Central memory CD8-positive, alpha-beta T cell (primary cell): ENCODE measurements at regions not wholly inside any gene's neighbourhood (a gene's known extent, or its start where the extent isn't known, plus 50 kb on each side); places are given as distances from the start of the nearest gene placed in this dataset.
"Not testable (repeated sequence)": the region's sequence is repeated elsewhere in the genome, so short reads cannot be mapped to it uniquely, and the experiment has no call there.

Experiments
- ATAC-seq: fragments of 150-1000 bp; cut with Tn5 transposase; replicated peaks from 2 replicates; pipeline ENCODE4 v1.10.0; 2022; ENCODE audit warnings: mild to moderate bottlenecking, moderate FRiP score, moderate number of reproducible peaks; ENCODE audit not compliant: poor library complexity, severe bottlenecking; ENCODE audit errors: extremely low read depth
- DNase-seq, 2 donors: peaks; one replicate each; pipeline ENCODE4 v3.0.0; 2021; ENCODE audit warnings: low spot score in 2 of 2
- H3K27ac Mint-ChIP-seq: one replicate; pipeline ENCODE4 v1.8.0; 2022; ENCODE audit warnings: low read depth, mild to moderate bottlenecking, moderate library complexity, mixed read lengths
- H3K27me3 Mint-ChIP-seq: one replicate; pipeline ENCODE4 v1.8.0; 2022; ENCODE audit warnings: mixed read lengths
- H3K36me3 Mint-ChIP-seq: one replicate; pipeline ENCODE4 v1.8.0; 2022; ENCODE audit warnings: mild to moderate bottlenecking, moderate library complexity, mixed read lengths; ENCODE audit not compliant: insufficient read depth
- H3K4me1 Mint-ChIP-seq: one replicate; pipeline ENCODE4 v1.8.0; 2022; ENCODE audit warnings: mixed read lengths
- H3K4me3 Mint-ChIP-seq: one replicate; pipeline ENCODE4 v1.8.0; 2022; ENCODE audit warnings: mild to moderate bottlenecking, moderate library complexity, mixed read lengths
- H3K9me3 Mint-ChIP-seq: one replicate; pipeline ENCODE4 v1.8.0; 2022; ENCODE audit warnings: mixed read lengths

- peaks cover 3% of the 10 kb centered on the region for H3K36me3 Mint-ChIP-seq
- H3K4me3 Mint-ChIP-seq: no peak overlapping the region
- ATAC-seq (no peak), DNase-seq (no peak)
- H3K27me3 Mint-ChIP-seq: no peaks in the 10 kb centered on the region
- H3K4me1 Mint-ChIP-seq: no peaks in the 10 kb centered on the region
- peaks cover 24% of the 10 kb centered on the region for H3K9me3 Mint-ChIP-seq
- H3K27ac Mint-ChIP-seq: no peak overlapping the region
These were observed 57.3 kb upstream of the ADGRA3 start for GRCh38 chr4:22573198-22573597.

GRCh38 chr4:22573641-22574040 lies 57.8 kb upstream of the ADGRA3 start:
- H3K27me3 Mint-ChIP-seq: no peaks in the 10 kb centered on the region
- H3K27ac Mint-ChIP-seq: no peak overlapping the region
- no peaks in the 10 kb centered on the region for H3K4me1 Mint-ChIP-seq
- no peak for ATAC-seq
- H3K4me3 Mint-ChIP-seq: no peak overlapping the region
- no peak for DNase-seq
- peaks cover 29% of the 10 kb centered on the region for H3K9me3 Mint-ChIP-seq
- H3K36me3 Mint-ChIP-seq: peaks cover 3% of the 10 kb centered on the region

GRCh38 chr4:22574424-22574823 lies 58.6 kb upstream of the ADGRA3 start:
- ATAC-seq: no peak
- DNase-seq: no peak
- Mint-ChIP-seq H3K36me3 (peaks cover 3% of the 10 kb centered on the region), H3K27ac (no peak overlapping the region), H3K9me3 (peaks cover 29% of the 10 kb centered on the region), H3K27me3 (no peaks in the 10 kb centered on the region), H3K4me1 (no peaks in the 10 kb centered on the region), H3K4me3 (no peak overlapping the region)

- H3K4me3 Mint-ChIP-seq: no peak overlapping the region
- no peak overlapping the region for H3K27ac Mint-ChIP-seq
These were observed 59.0 kb upstream of the ADGRA3 start for GRCh38 chr4:22574880-22575279.

GRCh38 chr4:22587253-22587652 lies 71.4 kb upstream of the ADGRA3 start:
- no peaks in the 10 kb centered on the region for H3K27me3 Mint-ChIP-seq
- no peak overlapping the region for H3K4me3 Mint-ChIP-seq
- peaks cover 4% of the 10 kb centered on the region for H3K36me3 Mint-ChIP-seq
- H3K4me1 Mint-ChIP-seq: no peaks in the 10 kb centered on the region
- H3K9me3 Mint-ChIP-seq: no peaks in the 10 kb centered on the region
- DNase-seq: no peak
- no peak for ATAC-seq
- H3K27ac Mint-ChIP-seq: no peak overlapping the region

More at GRCh38 chr4:22574880-22575279, 59.0 kb upstream of the ADGRA3 start:
- no peaks in the 10 kb centered on the region for H3K27me3 Mint-ChIP-seq
- peaks cover 3% of the 10 kb centered on the region for H3K36me3 Mint-ChIP-seq
- H3K4me1 Mint-ChIP-seq: no peaks in the 10 kb centered on the region
- peaks cover 26% of the 10 kb centered on the region for H3K9me3 Mint-ChIP-seq
- ATAC-seq (no peak), DNase-seq (no peak)

GRCh38 chr4:22593933-22594332 lies 78.1 kb upstream of the ADGRA3 start:
- no peak overlapping the region for H3K27ac Mint-ChIP-seq
- peaks cover 2% of the 10 kb centered on the region for H3K36me3 Mint-ChIP-seq
- no peak for ATAC-seq
- no peaks in the 10 kb centered on the region for H3K4me1 Mint-ChIP-seq
- H3K27me3 Mint-ChIP-seq: no peaks in the 10 kb centered on the region
- DNase-seq: no peak
- H3K9me3 Mint-ChIP-seq: no peaks in the 10 kb centered on the region
- no peak overlapping the region for H3K4me3 Mint-ChIP-seq

GRCh38 chr4:22595684-22596083 lies 79.8 kb upstream of the ADGRA3 start:
- no peak for DNase-seq
- Mint-ChIP-seq H3K36me3 (peaks cover 2% of the 10 kb centered on the region), H3K27ac (no peak overlapping the region), H3K9me3 (no peaks in the 10 kb centered on the region), H3K4me3 (no peak overlapping the region), H3K4me1 (no peaks in the 10 kb centered on the region), H3K27me3 (no peaks in the 10 kb centered on the region)
- no peak for ATAC-seq

GRCh38 chr4:22596409-22596808 lies 80.5 kb upstream of the ADGRA3 start:
- Mint-ChIP-seq H3K36me3 (no peaks in the 10 kb centered on the region), H3K27me3 (no peaks in the 10 kb centered on the region), H3K9me3 (no peaks in the 10 kb centered on the region), H3K4me3 (no peak overlapping the region), H3K4me1 (no peaks in the 10 kb centered on the region), H3K27ac (no peak overlapping the region)
- ATAC-seq (no peak), DNase-seq (no peak)

- Mint-ChIP-seq H3K27ac (no peak overlapping the region), H3K4me1 (no peaks in the 10 kb centered on the region), H3K4me3 (no peak overlapping the region), H3K9me3 (no peaks in the 10 kb centered on the region), H3K27me3 (no peaks in the 10 kb centered on the region), H3K36me3 (no peaks in the 10 kb centered on the region)
- no peak for DNase-seq
- ATAC-seq: no peak
These were observed 81.6 kb upstream of the ADGRA3 start for GRCh38 chr4:22597471-22597870.

- not testable (repeated sequence) for H3K4me3 Mint-ChIP-seq, ATAC-seq, H3K36me3 Mint-ChIP-seq, DNase-seq, H3K9me3 Mint-ChIP-seq, H3K27ac Mint-ChIP-seq, H3K27me3 Mint-ChIP-seq, H3K4me1 Mint-ChIP-seq
These were observed 82.5 kb upstream of the ADGRA3 start for GRCh38 chr4:22598113-22599047.

GRCh38 chr4:22599228-22599928 lies 83.5 kb upstream of the ADGRA3 start:
- not testable (repeated sequence) for H3K4me1 Mint-ChIP-seq, H3K36me3 Mint-ChIP-seq, DNase-seq, H3K9me3 Mint-ChIP-seq, ATAC-seq, H3K4me3 Mint-ChIP-seq, H3K27me3 Mint-ChIP-seq, H3K27ac Mint-ChIP-seq

- not testable (repeated sequence) for H3K4me3 Mint-ChIP-seq, DNase-seq, H3K27me3 Mint-ChIP-seq, ATAC-seq, H3K27ac Mint-ChIP-seq, H3K4me1 Mint-ChIP-seq, H3K9me3 Mint-ChIP-seq, H3K36me3 Mint-ChIP-seq
These were observed 84.1 kb upstream of the ADGRA3 start for GRCh38 chr4:22599929-22600432.

- not testable (repeated sequence) for H3K27me3 Mint-ChIP-seq, ATAC-seq, H3K4me1 Mint-ChIP-seq, DNase-seq, H3K4me3 Mint-ChIP-seq, H3K36me3 Mint-ChIP-seq, H3K9me3 Mint-ChIP-seq, H3K27ac Mint-ChIP-seq
These were observed 85.8 kb upstream of the ADGRA3 start for GRCh38 chr4:22601638-22602037.
